ENCODE measurements at regions not wholly inside any gene's neighbourhood (a gene's known extent, or its start where the extent isn't known, plus 50 kb on each side); places are given as distances from the start of the nearest gene placed in this dataset.
"Not testable (repeated sequence)": the region's sequence is repeated elsewhere in the genome, so short reads cannot be mapped to it uniquely, and the experiment has no call there.

- intact Hi-C loops (cut with DNase I): no loop called here
- peak; percentile 45 for DNase-seq
- ATAC-seq (ENCODE audit: poor library complexity): peak; percentile 73
These were observed 313.5 kb downstream of the FOXO1 start for GRCh38 chr13:40352802-40353562.

DNA sequence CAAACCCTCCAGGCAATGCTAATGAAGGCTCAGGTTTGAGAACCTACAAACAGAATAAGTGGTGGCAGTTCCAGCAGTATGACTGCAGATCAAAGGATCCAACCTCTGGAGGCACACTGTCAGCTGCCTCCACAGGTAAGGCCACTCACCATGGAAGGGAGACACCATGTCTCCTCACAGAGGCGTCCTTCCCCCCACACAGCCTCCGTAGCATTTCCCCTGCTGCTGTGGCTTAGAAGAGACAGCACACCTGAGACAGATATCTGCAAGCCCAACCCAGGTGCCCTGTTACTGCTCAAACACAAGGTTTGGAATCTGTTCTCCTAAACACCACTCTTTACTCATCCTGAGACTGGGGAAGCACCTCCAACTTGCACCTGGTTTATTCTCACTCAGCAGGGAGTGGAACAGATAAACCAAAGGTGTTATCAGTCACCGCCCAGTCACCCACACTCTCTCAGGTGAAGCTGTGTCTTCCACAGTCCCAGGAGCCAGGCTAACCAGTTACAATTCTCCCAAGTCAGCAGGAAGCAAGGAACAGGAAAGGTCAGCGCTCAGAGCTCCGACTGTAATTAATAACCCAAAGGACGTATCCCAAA is 311.2 kb downstream of the FOXO1 start:
- DNase-seq (no peak), ATAC-seq (ENCODE audit: poor library complexity) (no peak)
- intact Hi-C loops (cut with DNase I): no loop called here

DNA sequence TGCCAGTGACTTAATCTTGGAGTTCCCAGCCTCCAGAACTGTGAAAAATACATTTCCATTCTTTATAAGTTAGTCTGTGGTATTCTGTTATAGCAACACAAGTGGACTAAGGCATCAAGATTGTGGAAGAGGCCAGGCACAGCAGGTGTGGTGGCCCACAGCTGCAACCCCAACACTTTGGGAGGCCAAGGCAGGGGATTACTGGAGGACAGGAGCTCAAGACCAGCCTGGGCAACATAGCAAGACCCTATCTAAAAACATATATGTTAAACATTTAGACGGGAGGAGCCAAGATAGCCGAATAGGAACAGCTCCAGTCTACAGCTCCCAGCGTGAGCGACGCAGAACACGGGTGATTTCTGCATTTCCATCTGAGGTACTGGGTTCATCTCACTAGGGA is 310.4 kb downstream of the FOXO1 start:
- DNase-seq (no peak), ATAC-seq (ENCODE audit: poor library complexity) (no peak)
- intact Hi-C loops (cut with DNase I): no loop called here

DNA sequence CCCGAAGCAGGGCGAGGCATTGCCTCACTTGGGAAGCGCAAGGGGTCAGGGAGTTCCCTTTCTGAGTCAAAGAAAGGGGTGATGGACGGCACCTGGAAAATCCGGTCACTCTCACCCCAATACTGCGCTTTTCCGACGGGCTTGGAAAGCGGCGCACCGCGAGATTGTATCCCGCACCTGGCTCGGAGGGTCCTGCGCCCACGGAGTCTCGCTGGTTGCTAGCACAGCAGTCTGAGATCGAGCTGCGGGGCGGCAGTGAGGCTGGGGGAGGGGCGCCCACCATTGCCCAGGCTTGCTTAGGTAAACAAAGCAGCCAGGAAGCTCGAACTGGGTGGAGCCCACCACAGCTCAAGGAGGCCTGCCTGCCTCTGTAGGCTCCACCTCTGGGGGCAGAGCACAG is 310.0 kb downstream of the FOXO1 start:
- DNase-seq; ATAC-seq (ENCODE audit: poor library complexity); intact Hi-C loops (cut with DNase I): not testable (repeated sequence)

DNA sequence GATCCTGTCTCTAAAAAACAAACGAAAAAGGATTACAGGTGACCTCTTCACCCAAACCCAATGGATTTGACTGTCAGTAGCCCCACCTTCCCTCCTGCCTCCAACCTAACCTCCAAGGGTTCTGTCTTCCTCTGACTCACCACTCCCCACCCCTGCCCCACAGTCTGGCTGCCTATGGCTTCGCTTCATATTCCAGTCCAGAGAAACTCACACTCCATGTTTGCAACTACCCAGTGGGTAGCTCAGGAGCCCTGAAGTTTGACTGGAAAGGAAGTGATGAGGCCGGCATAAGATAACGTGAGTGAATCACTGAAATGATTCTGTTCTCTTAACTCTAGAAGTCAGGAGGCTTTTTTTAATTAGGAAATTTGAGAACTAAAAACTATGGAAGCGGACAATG is 303.9 kb downstream of the FOXO1 start:
- DNase-seq: no peak
- intact Hi-C loops (cut with DNase I): no loop called here
- no peak for ATAC-seq (ENCODE audit: poor library complexity)

DNA sequence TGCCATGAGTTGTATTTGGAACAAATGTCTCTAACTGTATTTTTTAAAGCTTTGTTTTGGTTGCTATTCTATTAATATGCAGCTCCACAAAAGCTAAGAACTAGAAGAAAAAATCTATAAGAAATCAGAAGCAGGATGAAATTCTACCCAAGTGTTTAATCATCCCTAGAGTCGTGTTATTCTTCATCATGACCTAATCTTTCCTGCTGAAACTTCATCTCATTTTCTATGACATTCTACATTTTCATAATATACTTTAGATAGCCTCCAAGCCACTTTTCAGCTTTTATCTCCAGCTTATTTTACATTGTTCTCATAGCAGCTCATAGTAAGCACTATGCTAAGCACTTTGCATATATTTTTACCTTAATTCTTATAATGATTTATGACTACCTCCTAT is 302.8 kb downstream of the FOXO1 start:
- intact Hi-C loops (cut with DNase I): no loop called here

DNA sequence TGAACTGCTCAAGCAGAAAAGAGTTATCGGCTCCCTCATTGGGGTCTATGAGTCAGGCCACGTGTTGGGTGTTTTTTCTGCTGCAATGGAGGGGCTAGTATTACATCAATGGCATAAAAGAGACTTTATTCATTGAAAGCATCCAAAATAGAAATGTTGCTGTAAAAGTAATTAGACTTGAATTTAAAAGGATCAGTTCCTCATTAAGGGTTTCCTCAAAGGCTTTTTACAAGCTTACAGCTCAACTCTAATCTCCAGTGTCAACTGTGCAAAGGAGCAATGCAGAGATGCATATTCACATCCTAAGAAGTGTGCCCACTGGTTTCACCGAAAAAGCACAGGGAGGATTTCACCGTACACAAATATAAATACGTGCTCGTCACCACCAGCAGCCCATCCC is 300.3 kb downstream of the FOXO1 start:
- intact Hi-C loops (cut with DNase I): no loop called here
- DNase-seq (no peak), ATAC-seq (ENCODE audit: poor library complexity) (no peak)

More for the DNA sequence above, 302.8 kb downstream of the FOXO1 start:
- ATAC-seq (ENCODE audit: poor library complexity) (no peak), DNase-seq (no peak)

DNA sequence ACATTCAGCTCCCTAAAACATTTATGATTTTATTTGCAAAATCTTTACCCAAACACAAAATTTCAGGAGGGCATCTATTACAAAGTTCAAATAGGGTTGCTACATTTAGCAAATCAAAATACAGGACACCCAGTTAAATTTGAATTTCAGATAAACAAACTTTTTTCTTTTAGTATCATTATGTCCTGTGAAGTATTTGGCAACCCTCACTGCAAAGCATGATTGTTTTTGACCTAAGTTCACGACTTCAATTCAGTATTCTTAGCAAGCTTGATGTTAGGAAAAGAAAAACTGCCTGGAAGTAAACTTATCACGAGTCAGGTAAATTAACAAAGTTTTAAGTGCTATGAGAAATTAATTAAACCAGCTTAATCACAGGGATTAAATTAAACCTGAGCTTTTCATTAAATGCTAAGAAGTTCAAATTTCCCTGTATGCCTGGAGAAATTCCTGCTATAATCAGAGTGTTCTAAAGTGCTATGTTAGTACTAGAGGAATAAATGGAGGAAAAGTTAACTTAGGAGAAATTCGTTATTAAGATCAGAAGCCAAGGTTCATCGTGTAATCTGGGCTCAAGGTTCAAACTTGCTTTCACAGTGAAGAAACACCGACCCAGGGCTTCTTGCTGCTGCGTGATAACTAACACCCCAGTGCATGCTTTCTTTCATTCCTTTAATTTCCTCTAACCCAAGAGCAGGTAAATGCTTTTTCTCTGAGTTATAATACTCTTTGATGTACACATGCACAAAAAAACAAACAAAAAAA is 298.1 kb downstream of the FOXO1 start:
- ATAC-seq (ENCODE audit: poor library complexity): no peak

GRCh38 chr13:40370661-40371060 is 295.8 kb downstream of the FOXO1 start:
- DNase-seq (no peak), ATAC-seq (ENCODE audit: poor library complexity) (no peak)
- intact Hi-C loops (cut with DNase I): no loop called here

More for the DNA sequence above, 298.1 kb downstream of the FOXO1 start:
- no peak for DNase-seq
- intact Hi-C loops (cut with DNase I): no loop called here

DNA sequence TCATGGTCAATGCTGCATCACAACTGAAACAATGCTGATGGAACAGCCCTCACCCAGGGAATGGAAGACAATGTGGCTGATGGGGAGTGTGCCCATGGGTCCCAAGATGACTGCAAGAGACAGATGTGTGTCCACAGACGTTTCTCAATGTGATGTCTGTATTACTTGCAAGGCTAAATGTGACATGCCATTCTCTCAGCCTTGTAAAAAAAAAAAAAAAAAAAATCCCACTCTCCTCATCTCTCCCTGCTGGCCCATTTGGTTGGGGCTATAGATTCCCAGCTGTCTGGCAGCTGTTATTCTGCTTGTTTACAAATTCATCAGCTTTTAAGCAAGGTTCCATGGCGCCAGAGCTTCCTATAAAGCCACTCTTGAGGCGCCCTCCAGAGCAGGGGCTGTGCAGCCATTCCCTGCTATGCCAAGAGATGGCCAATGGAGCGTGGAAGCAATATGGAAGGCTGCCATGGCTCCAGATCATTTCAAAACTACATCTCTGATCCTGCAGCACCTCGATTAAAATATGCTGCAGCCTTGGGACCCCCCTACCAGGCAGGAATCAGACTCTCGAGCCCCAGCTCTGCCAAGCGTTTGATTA is 294.8 kb downstream of the FOXO1 start:
- intact Hi-C loops (cut with DNase I): no loop called here
- ATAC-seq (ENCODE audit: poor library complexity) (no peak), DNase-seq (no peak)

DNA sequence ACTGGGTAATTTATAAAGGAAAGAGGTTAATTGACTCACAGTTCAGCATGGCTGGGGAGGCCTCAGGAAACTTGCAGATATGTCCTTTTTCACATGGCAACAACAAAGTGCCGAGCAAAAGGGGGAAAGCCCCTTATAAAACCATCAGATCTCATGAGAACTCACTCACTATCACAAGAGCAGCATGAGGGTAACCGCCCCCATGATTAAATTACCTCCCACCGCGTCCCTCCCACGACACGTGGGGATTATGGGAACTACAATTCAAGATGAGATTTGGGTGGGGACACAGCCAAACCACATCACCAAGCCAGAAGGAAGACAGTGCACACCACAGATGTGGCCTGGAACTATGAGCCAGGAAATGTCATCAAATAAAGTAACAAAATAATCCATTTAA is 292.8 kb downstream of the FOXO1 start:
- intact Hi-C loops (cut with DNase I); DNase-seq; ATAC-seq (ENCODE audit: poor library complexity): not testable (repeated sequence)

DNA sequence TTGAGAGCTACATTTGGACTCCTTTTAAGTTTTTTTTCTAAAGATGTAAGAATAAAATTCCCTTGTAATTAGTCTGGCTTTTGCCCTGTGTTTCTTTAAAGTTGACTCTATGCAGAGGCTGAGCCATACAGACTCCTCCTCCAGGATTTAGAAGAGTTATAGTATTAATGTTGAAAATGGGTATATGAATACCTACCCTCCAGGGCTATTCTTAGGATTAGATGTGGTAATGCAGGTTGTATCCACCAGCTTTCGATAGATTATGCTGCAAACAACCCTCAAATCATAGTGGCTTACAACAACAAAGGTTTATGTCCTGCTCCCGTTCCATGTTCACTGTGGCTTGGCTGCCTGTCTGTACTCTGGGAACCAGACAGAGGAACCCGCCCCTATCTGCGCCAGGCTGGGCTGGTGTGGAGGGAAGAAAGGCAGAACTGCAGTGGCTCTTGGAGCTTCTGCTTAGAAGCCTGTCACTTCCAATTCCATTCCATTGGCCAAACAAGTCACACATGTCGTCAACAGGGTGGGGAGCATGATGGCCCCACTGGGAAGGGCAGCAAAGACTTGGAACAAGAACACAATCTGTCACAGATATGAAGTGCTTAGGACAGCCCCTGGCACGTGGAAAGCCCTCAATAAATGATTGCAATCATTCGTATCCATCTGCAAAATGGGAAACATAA is 290.8 kb downstream of the FOXO1 start:
- intact Hi-C loops (cut with DNase I): no loop called here
- DNase-seq: peak; percentile 64
- ATAC-seq (ENCODE audit: poor library complexity): peak; percentile 91

DNA sequence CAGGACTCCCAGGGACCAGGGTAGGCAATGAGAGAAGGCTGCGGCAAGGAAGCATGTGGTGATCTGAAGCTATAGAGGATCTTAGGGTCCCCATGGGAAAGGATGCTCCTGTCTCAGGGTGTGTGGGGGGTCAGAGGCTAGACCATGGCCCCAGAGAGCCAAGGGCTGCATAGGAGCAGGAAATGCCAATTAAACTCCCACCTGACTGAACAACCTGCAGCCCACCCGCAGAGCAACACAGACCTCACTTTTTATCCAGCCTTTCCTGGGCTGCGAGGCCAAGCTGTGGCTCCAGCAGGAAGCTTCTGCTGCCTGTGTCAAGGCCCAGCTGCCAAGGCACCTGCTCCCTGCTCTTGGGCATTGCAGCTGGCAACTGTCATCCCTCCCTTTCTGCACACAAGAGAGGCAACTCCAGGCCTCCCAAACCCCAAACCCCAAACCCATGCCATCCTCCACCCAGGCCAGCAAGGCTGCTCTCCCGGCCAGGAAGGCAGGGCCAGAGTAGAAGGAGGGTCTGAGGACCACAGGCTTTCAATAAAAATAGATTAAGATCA is 290.1 kb downstream of the FOXO1 start:
- intact Hi-C loops (cut with DNase I): no loop called here
- ATAC-seq (ENCODE audit: poor library complexity) (no peak), DNase-seq (no peak)

GRCh38 chr13:40376867-40377535 is 289.4 kb downstream of the FOXO1 start:
- intact Hi-C loops (cut with DNase I): no loop called here

GRCh38 chr13:40377783-40378182 is 288.7 kb downstream of the FOXO1 start:
- DNase-seq: no peak
- no peak for ATAC-seq (ENCODE audit: poor library complexity)
- intact Hi-C loops (cut with DNase I): no loop called here

More at GRCh38 chr13:40376867-40377535, 289.4 kb downstream of the FOXO1 start:
- DNase-seq: no peak
- ATAC-seq (ENCODE audit: poor library complexity): no peak

DNA sequence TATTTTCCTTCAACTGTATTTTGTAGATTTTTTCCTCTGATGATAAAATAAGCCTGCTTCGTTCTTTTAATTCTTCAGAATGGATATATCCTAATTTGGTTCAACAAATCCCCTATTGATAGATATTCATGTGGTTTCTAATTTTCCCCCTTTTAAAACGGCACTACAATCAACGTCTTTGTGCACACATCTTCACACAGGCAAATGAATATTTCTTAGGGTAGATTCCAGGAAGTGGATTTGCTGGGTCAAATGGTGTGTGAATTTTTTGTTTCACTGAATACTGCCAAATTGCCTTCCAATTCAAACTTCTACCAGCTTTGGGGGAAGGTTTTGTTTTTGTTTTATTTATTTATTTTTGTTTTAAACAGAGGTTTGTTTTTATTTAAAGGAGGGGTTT is 287.2 kb downstream of the FOXO1 start:
- DNase-seq (no peak), ATAC-seq (ENCODE audit: poor library complexity) (no peak)
- intact Hi-C loops (cut with DNase I): no loop called here

- no peak for ATAC-seq (ENCODE audit: poor library complexity)
- intact Hi-C loops (cut with DNase I): no loop called here
These were observed 286.5 kb downstream of the FOXO1 start for GRCh38 chr13:40379794-40380578.

More at GRCh38 chr13:40379794-40380578, 286.5 kb downstream of the FOXO1 start:
- DNase-seq: no peak

All from Right ventricle myocardium superior (tissue), 1 donor.